Colonic mucosa (tissue), 4 donors: ENCODE measurements at regions not wholly inside any gene's neighbourhood (a gene's known extent, or its start where the extent isn't known, plus 50 kb on each side); places are given as distances from the start of the nearest gene placed in this dataset.

Experiments used
- DNase-seq: peaks from one replicate; pipeline ENCODE4 v3.0.0-alpha.2; 2020
- H3K27ac ChIP-seq: fragments of 200-600 bp; one replicate; pipeline ENCODE4 v1.8.0; 2021
- H3K27me3 ChIP-seq: fragments of 200-600 bp; one replicate; pipeline ENCODE4 v1.8.0; 2021
- H3K36me3 ChIP-seq: fragments of 200-600 bp; one replicate; pipeline ENCODE4 v1.8.0; 2021
- H3K4me1 ChIP-seq: fragments of 200-600 bp; one replicate; pipeline ENCODE4 v1.8.0; 2021; ENCODE audit warnings: mild to moderate bottlenecking
- H3K4me3 ChIP-seq: fragments of 200-600 bp; one replicate; pipeline ENCODE4 v1.8.0; 2021
- H3K9ac ChIP-seq, 2 donors: one replicate each; pipeline ENCODE4 v1.7.0; 2013; ENCODE audit warnings: control low read depth in 2 of 2, low read depth in 2 of 2, low read length in 2 of 2
- H3K9me3 ChIP-seq: fragments of 200-600 bp; one replicate; pipeline ENCODE4 v1.8.0; 2021
- CTCF ChIP-seq: fragments of 200-600 bp; IDR thresholded peaks from one replicate; pipeline ENCODE4 v1.8.0; 2022; ENCODE audit warnings: antibody characterized with exemption, mild to moderate bottlenecking
- intact Hi-C: fragments of 100-400 bp; cut with DNase I; formaldehyde crosslinking; loops from one replicate; pipeline ENCODE4 v1.14.1; 2022
- donor health status: healthy.
- donor health status: DM: no; HTN: no; CAD: no.
- donor health status: DM: no; HTN: no; CAD: no.

- H3K27me3 ChIP-seq, result no peaks in the 10 kb centered on the region
- no peak for DNase-seq
- intact Hi-C loops, result no loop called here
- no peak overlapping the region for H3K27ac ChIP-seq
- no peaks in the 10 kb centered on the region for H3K4me1 ChIP-seq
- no peaks in the 10 kb centered on the region for H3K9me3 ChIP-seq
- H3K4me3 ChIP-seq, result no peak overlapping the region
- H3K9ac ChIP-seq, result no peak overlapping the region
- H3K36me3 ChIP-seq, result no peaks in the 10 kb centered on the region
- TF ChIP-seq CTCF, result no peak
These were observed 373.5 kb downstream of the NR2F2 start for GRCh38 chr15:96703794-96704550.

GRCh38 chr15:96716075-96716474 is 385.6 kb downstream of the NR2F2 start:
- Histone ChIP-seq H3K4me1 (no peaks in the 10 kb centered on the region), H3K9me3 (no peaks in the 10 kb centered on the region), H3K4me3 (no peak overlapping the region), H3K9ac (no peak overlapping the region), H3K27ac (no peak overlapping the region), H3K36me3 (no peaks in the 10 kb centered on the region), H3K27me3 (no peaks in the 10 kb centered on the region)
- intact Hi-C loops, result no loop called here
- DNase-seq, result no peak
- TF ChIP-seq CTCF, result no peak

GRCh38 chr15:96716478-96716877 is 386.0 kb downstream of the NR2F2 start:
- H3K36me3 ChIP-seq, result no peaks in the 10 kb centered on the region
- no peaks in the 10 kb centered on the region for H3K4me1 ChIP-seq
- H3K27ac ChIP-seq, result no peak overlapping the region
- H3K9ac ChIP-seq, result no peak overlapping the region
- no peaks in the 10 kb centered on the region for H3K27me3 ChIP-seq
- H3K9me3 ChIP-seq, result no peaks in the 10 kb centered on the region
- DNase-seq, result no peak
- no peak for TF ChIP-seq CTCF
- no peak overlapping the region for H3K4me3 ChIP-seq
- intact Hi-C loops, result no loop called here

- no peaks in the 10 kb centered on the region for H3K4me1 ChIP-seq
- intact Hi-C loops, result no loop called here
- no peaks in the 10 kb centered on the region for H3K9me3 ChIP-seq
- DNase-seq, result no peak
- no peaks in the 10 kb centered on the region for H3K27me3 ChIP-seq
- no peak for TF ChIP-seq CTCF
- H3K27ac ChIP-seq, result no peak overlapping the region
- no peaks in the 10 kb centered on the region for H3K36me3 ChIP-seq
- no peak overlapping the region for H3K4me3 ChIP-seq
- H3K9ac ChIP-seq, result no peak overlapping the region
These were observed 389.8 kb downstream of the NR2F2 start for GRCh38 chr15:96720251-96720650.

- no peak for DNase-seq
- H3K4me3 ChIP-seq, result no peak overlapping the region
- H3K9me3 ChIP-seq, result no peaks in the 10 kb centered on the region
- no peaks in the 10 kb centered on the region for H3K36me3 ChIP-seq
- intact Hi-C loops, result no loop called here
- no peak for TF ChIP-seq CTCF
- H3K27ac ChIP-seq, result no peak overlapping the region
- no peaks in the 10 kb centered on the region for H3K27me3 ChIP-seq
- no peak overlapping the region for H3K9ac ChIP-seq
- H3K4me1 ChIP-seq, result no peaks in the 10 kb centered on the region
These were observed 390.2 kb downstream of the NR2F2 start for GRCh38 chr15:96720656-96721055.
